GM12892 (cell line): ENCODE measurements at regions not wholly inside any gene's neighbourhood (a gene's known extent, or its start where the extent isn't known, plus 50 kb on each side); places are given as distances from the start of the nearest gene placed in this dataset.
A peak's percentile ranks its signal among the peaks of the same experiment; 100 is the strongest.
"Not testable (repeated sequence)": the region's sequence is repeated elsewhere in the genome, so short reads cannot be mapped to it uniquely, and the experiment has no call there.

Experiments
- DNase-seq: peaks from one replicate; pipeline ENCODE4 v3.0.0; 2011; ENCODE audit not compliant: insufficient read length
- FAIRE-seq: peaks from 2 replicates; lab custom pipeline; 2011; peaks lifted over from hg19 to GRCh38; lab: Jason Lieb, UNC
- POLR2A ChIP-seq: IDR thresholded peaks from 2 replicates; pipeline ENCODE4 v1.6.1; 2011; ENCODE audit warnings: low read depth, low read length, control low read depth
- POLR2AphosphoS5 ChIP-seq: IDR thresholded peaks from 2 replicates; pipeline ENCODE4 v1.6.1; 2011; ENCODE audit warnings: low read depth, low read length, control low read depth
- TAF1 ChIP-seq: IDR thresholded peaks from 2 replicates; pipeline ENCODE4 v1.6.1; 2011; ENCODE audit warnings: low read depth, mild to moderate bottlenecking, control low read depth, low read length, borderline replicate concordance

- FAIRE-seq (peak; percentile 14), DNase-seq (no peak)
- TF ChIP-seq TAF1: no peak
- no peak for TF ChIP-seq POLR2AphosphoS5
- no peak for TF ChIP-seq POLR2A
These were observed 124.6 kb upstream of the KCNAB1 start for GRCh38 chr3:155995525-155996370.

- FAIRE-seq: no peak
- DNase-seq: no peak
- no peak for TF ChIP-seq POLR2AphosphoS5
- no peak for TF ChIP-seq POLR2A
- TF ChIP-seq TAF1: no peak
These were observed 123.5 kb upstream of the KCNAB1 start for GRCh38 chr3:155996882-155997281.

GRCh38 chr3:155998173-155998572 lies 122.2 kb upstream of the KCNAB1 start:
- DNase-seq, FAIRE-seq: not testable (repeated sequence)

- TF ChIP-seq POLR2AphosphoS5 (no peak), TAF1 (no peak), POLR2A (no peak)
- DNase-seq: no peak
- no peak for FAIRE-seq
These were observed 114.6 kb upstream of the KCNAB1 start for GRCh38 chr3:156005736-156006135.

- DNase-seq: no peak
- no peak for FAIRE-seq
These were observed 109.5 kb upstream of the KCNAB1 start for GRCh38 chr3:156010829-156011228.

GRCh38 chr3:156014489-156014888 lies 105.9 kb upstream of the KCNAB1 start:
- DNase-seq (no peak), FAIRE-seq (no peak)

More at GRCh38 chr3:156010829-156011228, 109.5 kb upstream of the KCNAB1 start:
- no peak for TF ChIP-seq POLR2A
- TF ChIP-seq POLR2AphosphoS5: no peak

GRCh38 chr3:156016902-156017301 lies 103.5 kb upstream of the KCNAB1 start:
- no peak for TF ChIP-seq POLR2AphosphoS5
- FAIRE-seq (no peak), DNase-seq (no peak)

More at GRCh38 chr3:156014489-156014888, 105.9 kb upstream of the KCNAB1 start:
- TF ChIP-seq POLR2A: no peak
- TF ChIP-seq TAF1: no peak
- no peak for TF ChIP-seq POLR2AphosphoS5

GRCh38 chr3:156017352-156018030 lies 102.9 kb upstream of the KCNAB1 start:
- DNase-seq (no peak), FAIRE-seq (no peak)
- TF ChIP-seq TAF1: no peak
- no peak for TF ChIP-seq POLR2AphosphoS5
- no peak for TF ChIP-seq POLR2A

- DNase-seq (no peak), FAIRE-seq (no peak)
- TF ChIP-seq POLR2AphosphoS5: no peak
- TF ChIP-seq POLR2A: no peak
- TF ChIP-seq TAF1: no peak
These were observed 95.4 kb upstream of the KCNAB1 start for GRCh38 chr3:156024904-156025533.

GRCh38 chr3:156029208-156029607 lies 91.2 kb upstream of the KCNAB1 start:
- FAIRE-seq (no peak), DNase-seq (no peak)
- TF ChIP-seq TAF1: no peak
- no peak for TF ChIP-seq POLR2AphosphoS5

- DNase-seq (no peak), FAIRE-seq (no peak)
- TF ChIP-seq POLR2AphosphoS5 (no peak), POLR2A (no peak), TAF1 (no peak)
These were observed 89.7 kb upstream of the KCNAB1 start for GRCh38 chr3:156030723-156031122.

GRCh38 chr3:156033428-156033827 lies 87.0 kb upstream of the KCNAB1 start:
- FAIRE-seq: no peak
- DNase-seq: no peak
- TF ChIP-seq TAF1 (no peak), POLR2A (no peak), POLR2AphosphoS5 (no peak)
